GM12864 (cell line): ENCODE measurements at regions not wholly inside any gene's neighbourhood (a gene's known extent, or its start where the extent isn't known, plus 50 kb on each side); places are given as distances from the start of the nearest gene placed in this dataset.
"Not testable (repeated sequence)": the region's sequence is repeated elsewhere in the genome, so short reads cannot be mapped to it uniquely, and the experiment has no call there.

Experiments
- DNase-seq: peaks from one replicate; pipeline ENCODE4 v3.0.0-alpha.2; 2011; ENCODE audit warnings: low read depth
- H3K4me3 ChIP-seq: 2 replicates; pipeline ENCODE4 v1.5.1; 2011; ENCODE audit warnings: mild to moderate bottlenecking, low read depth, low read length, control low read depth
- CTCF ChIP-seq: IDR thresholded peaks from 2 replicates; pipeline ENCODE4 v1.5.1; 2011; ENCODE audit warnings: low read depth, mild to moderate bottlenecking, moderate library complexity, low read length, control low read depth, inconsistent platforms; ENCODE audit errors: missing control alignments

- H3K4me3 ChIP-seq = no peak overlapping the region
- no peak for TF ChIP-seq CTCF
- DNase-seq = no peak
Observed at GRCh38 chr6:6091608-6092002, 84.9 kb upstream of the NRN1 start.

- DNase-seq = no peak
- H3K4me3 ChIP-seq = no peak overlapping the region
- TF ChIP-seq CTCF = no peak
Observed at GRCh38 chr6:6090861-6091607, 84.3 kb upstream of the NRN1 start.

- DNase-seq = no peak
- H3K4me3 ChIP-seq = no peak overlapping the region
- no peak for TF ChIP-seq CTCF
Observed at GRCh38 chr6:6085928-6086668, 79.4 kb upstream of the NRN1 start.

GRCh38 chr6:6080975-6081374 is 74.2 kb upstream of the NRN1 start:
- DNase-seq = no peak
- no peak for TF ChIP-seq CTCF

GRCh38 chr6:6074190-6074589 is 67.5 kb upstream of the NRN1 start:
- H3K4me3 ChIP-seq = no peak overlapping the region
- TF ChIP-seq CTCF = no peak
- DNase-seq = no peak

More at GRCh38 chr6:6080975-6081374, 74.2 kb upstream of the NRN1 start:
- H3K4me3 ChIP-seq = no peak overlapping the region

GRCh38 chr6:6068157-6068556 is 61.4 kb upstream of the NRN1 start:
- H3K4me3 ChIP-seq, DNase-seq: not testable (repeated sequence)

GRCh38 chr6:6058054-6058444 is 51.3 kb upstream of the NRN1 start:
- no peak overlapping the region for H3K4me3 ChIP-seq
- DNase-seq = no peak
- TF ChIP-seq CTCF = no peak
